ENCODE measurements at regions not wholly inside any gene's neighbourhood (a gene's known extent, or its start where the extent isn't known, plus 50 kb on each side); places are given as distances from the start of the nearest gene placed in this dataset.

DNA sequence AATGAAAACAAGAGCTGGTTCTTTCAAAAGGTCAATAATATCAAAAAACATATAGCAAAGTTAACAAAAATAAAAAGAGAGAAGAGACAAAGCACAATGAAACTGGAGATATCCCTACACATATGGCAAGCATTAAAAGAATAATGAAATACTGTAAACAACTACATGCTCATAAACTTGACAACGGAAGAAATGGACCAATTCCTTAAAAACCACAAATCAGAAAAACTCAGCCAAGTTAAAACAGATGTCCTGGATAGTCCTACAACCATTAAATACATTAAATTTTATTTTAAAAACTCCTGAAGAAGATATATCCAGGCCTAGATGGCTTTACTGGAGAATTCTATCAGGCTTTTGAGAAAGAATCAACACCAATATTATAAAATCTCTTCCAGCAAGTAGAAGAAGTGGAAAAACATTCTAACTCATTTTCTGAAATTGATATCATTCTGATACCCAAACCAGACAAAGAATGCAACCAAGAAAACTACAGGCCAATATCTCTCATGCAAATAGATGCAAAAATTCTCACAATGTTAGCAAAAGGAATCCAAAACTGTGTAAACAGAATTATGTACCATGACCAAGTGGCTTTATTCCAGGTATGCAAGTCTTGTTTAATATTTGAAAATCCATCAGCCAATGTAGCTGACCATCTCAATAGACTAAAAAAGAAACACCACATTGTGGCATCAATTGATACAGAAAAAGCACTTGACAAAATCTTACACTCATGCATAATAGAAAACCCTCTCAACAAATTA is 56.1 kb upstream of the LRRC7 start:
- TF ChIP-seq EZH2 (IDR thresholded peaks at IDR 0.05; ENCODE audit: insufficient read depth, poor library complexity, severe bottlenecking) (no peak), EZH2phosphoT487 (IDR thresholded peaks at IDR 0.05; ENCODE audit: insufficient read depth, low read depth) (no peak)

Data from GM23248 (cell line).